RCC 7860 (cell line): ENCODE measurements at regions not wholly inside any gene's neighbourhood (a gene's known extent, or its start where the extent isn't known, plus 50 kb on each side); places are given as distances from the start of the nearest gene placed in this dataset.
A peak's percentile ranks its signal among the peaks of the same experiment; 100 is the strongest.

Source experiments
- DNase-seq: peaks from one replicate; pipeline ENCODE4 v3.0.0-alpha.2; 2015; ENCODE audit warnings: low spot score
- FAIRE-seq: peaks from 2 replicates; lab custom pipeline; 2012; peaks lifted over from hg19 to GRCh38; lab: Jason Lieb, UNC

- peak; percentile 92 for FAIRE-seq
- peak; percentile 95 for DNase-seq
These were observed 69.7 kb upstream of the EGR2 start for GRCh38 chr10:62885684-62886461.

DNA sequence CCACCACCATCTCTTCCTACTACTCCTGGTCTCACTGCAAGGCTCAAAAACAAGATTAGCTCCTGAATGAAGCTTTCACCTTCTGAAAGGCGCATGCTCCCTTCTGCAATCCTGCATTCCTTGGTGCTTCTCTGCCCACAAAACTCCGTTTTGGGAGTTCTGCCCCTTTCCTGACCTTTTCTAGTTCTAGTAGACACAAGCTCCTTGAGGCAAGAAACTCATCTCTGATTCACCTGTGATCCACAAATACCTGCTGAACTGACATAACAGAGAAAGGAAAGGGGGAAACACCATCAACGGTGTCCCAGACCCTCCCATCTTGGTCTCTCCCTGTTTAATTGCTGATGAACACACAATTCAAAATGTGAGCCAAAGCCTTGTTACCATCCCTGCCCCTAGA is 64.0 kb upstream of the EGR2 start:
- FAIRE-seq, result no peak
- DNase-seq, result no peak

GRCh38 chr10:62873866-62874265 is 57.7 kb upstream of the EGR2 start:
- FAIRE-seq (no peak), DNase-seq (no peak)

GRCh38 chr10:62870866-62871265 is 54.7 kb upstream of the EGR2 start:
- FAIRE-seq (no peak), DNase-seq (no peak)

- FAIRE-seq (no peak), DNase-seq (no peak)
These were observed 53.8 kb upstream of the EGR2 start for GRCh38 chr10:62869958-62870357.

DNA sequence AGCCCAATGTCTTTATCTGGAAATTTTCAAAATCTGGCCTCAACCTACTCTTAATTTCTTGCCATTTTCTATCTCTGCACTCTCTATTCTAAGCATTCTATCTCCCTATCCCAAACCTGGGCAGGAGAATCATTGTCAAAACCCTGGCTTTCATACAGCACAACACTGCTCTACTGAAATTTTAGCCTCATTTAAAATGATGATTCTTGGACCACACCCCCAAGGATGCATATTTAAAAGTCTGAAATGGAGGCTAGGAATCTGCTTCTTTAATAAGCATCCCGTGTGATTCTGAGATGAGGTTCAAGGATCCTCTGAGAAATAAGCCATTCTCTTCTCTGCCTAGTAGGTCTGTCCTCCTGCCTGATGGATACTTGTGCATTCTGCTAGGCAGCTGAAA is 50.8 kb upstream of the EGR2 start:
- DNase-seq, result no peak
- FAIRE-seq, result no peak

GRCh38 chr10:62866451-62866850 is 50.3 kb upstream of the EGR2 start:
- FAIRE-seq, result no peak

More at GRCh38 chr10:62866451-62866850, 50.3 kb upstream of the EGR2 start:
- DNase-seq, result no peak
